Embryonic facial prominence (tissue), 1 donor: ENCODE measurements at regions not wholly inside any gene's neighbourhood (a gene's known extent, or its start where the extent isn't known, plus 50 kb on each side); places are given as distances from the start of the nearest gene placed in this dataset.

Experiments
- DNase-seq: peaks from one replicate; pipeline ENCODE4 v3.0.0-alpha.2; 2016; ENCODE audit errors: extremely low spot score

DNA sequence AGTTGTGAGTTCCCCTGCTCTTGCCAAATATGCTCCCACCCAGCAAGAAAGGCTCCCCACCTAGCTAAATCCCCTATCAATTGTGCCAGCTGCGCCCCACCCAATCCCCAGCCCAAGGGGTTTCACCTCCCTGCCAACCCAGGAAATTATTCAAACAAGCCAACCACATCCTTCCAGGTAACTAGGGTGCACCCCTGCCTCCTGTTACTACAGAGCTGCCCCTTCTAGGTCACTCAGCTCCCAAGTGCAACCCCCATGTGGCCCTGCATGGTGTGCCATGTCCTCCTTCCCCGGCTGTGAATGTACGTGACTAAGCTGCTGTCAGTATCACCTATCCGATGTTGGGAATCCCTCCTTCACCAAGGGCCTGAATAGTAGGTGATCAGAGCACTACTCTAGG is 91.2 kb upstream of the LDAH start:
- DNase-seq, result no peak

DNA sequence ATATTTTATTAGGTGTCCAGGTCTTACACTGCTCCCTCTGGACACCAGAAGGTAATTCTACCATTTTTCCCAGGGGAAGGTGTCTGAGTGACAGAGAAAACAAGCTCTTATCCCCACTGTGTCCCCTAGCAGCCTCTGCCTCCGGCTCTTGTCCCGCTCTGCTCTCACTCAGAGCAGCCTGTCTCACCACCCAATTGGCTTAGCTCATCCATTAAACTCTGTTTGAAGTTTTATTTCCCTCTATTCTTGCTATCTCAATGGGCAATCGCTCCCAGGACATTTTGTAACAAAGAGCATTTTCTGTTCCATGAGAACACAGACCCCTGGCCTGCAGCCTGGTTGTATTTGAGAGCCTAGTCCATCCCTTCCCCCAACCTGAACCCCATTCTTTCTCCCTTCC is 90.6 kb upstream of the LDAH start:
- no peak for DNase-seq

DNA sequence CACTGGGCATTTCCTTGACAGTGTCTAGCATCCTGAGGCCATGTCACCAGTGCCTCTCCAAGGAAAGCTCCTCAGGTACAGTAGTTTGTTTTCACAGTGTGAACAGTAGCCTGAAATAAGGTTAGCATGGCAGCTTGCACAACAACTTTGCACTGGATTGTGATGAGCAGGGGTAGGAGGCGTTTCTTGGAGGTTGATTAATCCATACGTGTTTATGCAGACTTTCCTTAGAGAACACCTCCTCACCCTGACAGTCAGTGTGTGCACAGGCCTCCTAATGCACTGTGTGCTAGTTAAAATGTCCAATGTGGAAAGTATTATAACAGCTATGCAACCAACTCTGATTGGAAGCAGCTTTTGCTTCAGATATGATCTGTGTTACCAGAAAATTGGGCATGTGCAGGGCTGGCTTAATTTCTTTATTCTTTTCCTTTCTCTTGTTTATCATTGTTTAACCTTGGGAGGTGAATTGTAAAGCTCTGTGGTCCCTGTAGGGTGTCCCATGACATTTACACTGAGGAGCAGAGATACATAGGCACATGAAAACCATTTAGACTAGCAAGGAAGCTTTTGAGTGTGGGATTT is 77.2 kb upstream of the LDAH start:
- DNase-seq, result no peak

DNA sequence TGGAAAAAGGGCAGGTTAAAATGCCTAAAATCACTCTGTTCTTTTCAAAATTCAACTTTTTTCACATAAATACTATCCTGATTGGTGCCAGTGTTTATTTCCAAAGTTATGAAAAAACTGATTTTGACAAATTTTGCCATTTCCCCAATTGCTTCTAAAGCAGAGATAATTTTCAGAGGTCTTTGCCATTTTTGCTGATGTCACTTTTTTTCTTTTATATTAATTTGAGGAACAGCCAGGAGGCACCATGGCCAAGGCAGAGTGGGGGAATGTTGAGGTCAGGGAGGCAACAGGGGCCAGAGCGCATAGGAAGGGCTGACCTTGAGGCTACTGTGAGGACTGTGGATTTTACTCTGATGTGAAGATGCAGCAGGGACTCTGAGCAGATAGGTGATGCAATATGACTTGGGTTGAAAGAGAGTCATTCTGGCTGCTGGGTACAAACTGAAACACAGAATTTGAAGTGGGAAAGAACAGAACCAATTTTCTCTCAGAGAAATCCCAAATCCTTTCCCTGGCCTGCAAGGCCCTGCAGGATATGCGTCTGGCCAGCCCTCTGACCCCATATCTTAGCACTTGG is 75.1 kb upstream of the LDAH start:
- no peak for DNase-seq

DNA sequence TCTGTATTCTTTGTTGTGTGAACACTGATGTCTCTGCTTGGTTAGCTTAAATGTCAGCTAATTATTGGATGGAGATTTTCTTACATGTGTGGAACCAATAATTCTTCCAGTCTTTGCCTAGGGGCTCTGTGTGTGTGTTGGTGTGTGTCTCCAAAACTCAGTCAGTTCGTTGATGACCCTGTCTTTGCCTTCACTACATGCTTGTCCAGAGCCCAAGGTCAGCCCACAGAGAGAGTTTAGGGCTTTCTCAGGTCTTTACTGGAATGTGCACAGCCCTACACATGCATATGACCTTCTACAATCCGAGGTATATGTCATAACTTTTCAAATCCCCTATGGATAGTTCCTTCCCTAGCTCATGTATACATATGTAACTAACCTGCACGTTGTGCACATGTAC is 74.1 kb upstream of the LDAH start:
- no peak for DNase-seq

DNA sequence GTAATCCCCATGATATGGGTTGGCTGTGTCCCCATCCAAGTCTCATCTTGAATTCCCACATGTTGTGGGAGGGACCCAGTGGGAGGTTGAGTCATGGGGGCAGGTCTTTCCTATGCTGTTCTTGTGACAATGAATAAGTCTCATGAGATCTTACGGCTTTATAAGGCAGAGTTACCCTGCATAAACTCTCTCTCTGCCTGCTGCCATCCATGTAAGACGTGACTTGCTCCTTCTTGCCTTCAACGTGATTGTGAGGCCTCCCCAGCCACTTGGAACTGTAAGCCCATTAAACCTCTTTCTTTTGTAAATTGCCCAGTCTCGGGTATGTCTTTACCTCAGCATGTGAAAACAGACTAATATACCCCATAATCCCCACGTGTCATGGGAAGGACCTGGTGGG is 61.9 kb upstream of the LDAH start:
- DNase-seq, result no peak

DNA sequence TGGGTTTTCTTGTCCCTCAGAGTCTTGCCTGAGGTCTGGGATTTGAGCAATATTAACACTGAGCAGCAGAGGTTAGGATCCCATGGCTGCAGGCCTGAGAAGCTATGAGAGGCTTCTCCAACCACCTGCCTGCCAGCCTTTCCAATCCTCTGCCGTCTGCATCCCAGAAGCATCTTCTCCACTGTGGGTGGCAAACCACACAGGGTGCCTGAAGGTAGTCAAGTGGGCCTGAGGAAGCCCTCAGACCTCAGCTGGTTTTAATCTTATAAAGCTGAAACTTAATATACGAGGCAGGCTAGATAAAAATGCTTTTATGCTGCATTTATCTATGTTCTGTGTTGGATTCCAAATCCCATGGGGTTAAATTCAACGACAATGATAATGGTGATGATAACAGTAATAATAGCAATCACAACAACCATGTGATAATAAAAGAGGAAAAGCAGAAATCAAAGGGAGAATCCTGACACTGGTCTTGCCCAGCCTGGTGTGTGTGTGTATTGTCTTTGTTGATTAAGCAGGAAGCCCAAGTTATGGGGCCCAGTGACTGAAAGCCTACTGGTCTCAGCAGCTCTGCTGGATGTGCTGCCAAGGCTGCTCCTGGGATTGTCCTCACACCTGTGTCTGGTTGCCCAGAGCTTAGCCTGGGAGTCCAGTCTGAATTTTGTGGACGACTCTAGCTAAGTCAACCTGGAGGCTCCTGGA is 59.7 kb upstream of the LDAH start:
- no peak for DNase-seq

DNA sequence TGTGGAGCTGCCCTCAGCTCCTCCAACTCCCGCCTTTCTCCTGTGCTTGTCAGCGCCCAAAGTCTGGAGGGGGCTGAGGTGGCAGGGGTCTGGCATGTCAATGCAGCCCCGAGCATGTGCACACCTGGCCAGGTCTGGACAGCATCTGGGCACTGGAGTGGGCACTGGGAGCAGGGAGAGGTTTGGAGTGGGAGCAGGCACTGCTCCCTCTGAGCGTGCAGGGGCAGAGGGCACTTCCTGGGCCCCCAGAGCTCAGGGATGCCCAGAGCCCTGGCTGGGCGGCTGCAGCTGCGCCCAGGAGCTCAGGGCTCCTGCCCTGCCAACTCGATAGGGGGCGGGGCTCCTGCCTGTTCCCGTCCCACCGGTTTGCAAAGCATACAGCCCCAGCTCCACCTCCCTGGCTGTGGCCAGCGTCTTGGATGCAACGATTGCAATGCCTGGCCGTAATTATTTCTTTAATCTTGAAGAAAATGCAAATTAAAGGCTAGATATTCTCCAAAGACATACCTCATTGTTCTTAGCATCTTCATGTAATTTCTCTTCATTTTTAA is 57.4 kb upstream of the LDAH start:
- DNase-seq, result no peak

DNA sequence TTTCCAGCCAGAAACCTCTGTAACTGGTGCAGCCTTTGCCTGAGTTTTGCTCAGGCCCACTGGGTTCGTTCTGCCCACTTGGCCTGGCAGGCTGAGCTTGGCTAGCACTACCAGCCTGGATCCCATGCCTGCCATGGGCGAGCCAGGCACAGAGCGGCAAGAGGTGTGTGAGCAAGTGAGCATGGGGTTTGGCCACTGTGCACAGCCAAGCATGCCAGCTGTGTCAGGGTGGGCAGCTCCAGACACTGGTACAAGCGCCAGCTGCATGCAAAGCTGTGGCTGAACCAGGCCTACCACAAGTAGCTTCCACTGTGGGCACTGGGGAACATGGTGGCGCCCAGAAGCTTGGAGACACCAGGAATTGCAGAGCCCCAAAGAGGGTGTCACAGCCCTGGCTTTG is 56.3 kb upstream of the LDAH start:
- DNase-seq, result no peak

DNA sequence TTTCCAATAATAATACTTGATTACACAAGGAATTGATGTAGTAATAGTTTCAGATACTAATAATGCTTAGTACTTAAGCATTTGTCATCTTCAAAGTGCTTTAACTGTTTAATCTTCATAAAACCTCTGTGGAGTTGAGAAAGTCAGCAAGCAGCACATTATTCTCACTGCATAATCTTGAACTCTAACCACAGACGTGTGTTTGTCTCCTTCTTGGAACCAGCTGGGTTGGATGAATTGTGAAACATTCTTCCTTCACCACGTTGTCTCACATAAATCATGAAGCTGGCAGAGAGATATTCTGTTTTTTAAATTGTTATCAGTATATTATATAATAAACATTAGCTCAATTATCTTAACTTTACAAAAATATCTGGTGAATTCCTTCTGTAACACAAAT is 55.1 kb upstream of the LDAH start:
- no peak for DNase-seq
